IPS-NIHi7 (cell line): ENCODE measurements at regions not wholly inside any gene's neighbourhood (a gene's known extent, or its start where the extent isn't known, plus 50 kb on each side); places are given as distances from the start of the nearest gene placed in this dataset.

Source experiments
- DNase-seq: peaks from one replicate; pipeline ENCODE4 v3.0.0; 2012; ENCODE audit warnings: mixed read lengths; ENCODE audit errors: extremely low spot score

DNA sequence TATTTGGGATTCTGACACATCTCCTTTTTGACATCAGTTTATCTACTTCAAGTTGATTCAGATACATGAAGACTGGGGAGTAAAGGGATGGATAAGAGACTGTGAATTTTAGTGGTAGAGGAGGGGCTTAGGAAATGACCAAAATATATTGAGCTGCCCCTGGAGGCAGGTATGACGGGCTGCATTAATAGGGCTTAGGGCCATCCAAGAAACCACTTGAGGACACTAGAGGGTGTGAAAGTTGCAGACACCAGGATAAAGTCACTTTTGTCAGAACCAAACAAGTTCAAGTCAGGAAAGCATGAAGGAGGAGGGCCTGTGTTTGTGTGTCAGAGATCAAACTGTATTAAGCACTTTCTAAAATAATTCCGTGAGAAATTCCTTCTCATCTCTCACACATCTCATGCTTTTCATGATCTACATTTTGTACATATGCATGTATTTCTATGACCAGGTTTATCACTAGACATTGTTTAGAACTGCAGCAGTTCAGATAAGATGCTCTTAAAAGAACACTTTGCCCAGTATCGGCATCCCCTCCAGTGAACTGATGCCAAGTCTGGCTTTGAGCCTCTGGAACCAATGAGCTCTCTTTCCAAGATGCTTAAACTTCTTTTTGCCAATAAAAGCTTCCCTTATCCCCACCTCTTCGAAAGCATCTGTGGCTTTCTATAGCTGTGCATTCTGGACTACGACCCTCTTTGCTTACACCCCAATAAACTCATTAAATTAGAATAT is 136.9 kb downstream of the SLC38A1 start:
- peak; percentile 52 for DNase-seq

GRCh38 chr12:46127656-46128055 is 137.3 kb upstream of the SCAF11 start:
- no peak for DNase-seq

DNA sequence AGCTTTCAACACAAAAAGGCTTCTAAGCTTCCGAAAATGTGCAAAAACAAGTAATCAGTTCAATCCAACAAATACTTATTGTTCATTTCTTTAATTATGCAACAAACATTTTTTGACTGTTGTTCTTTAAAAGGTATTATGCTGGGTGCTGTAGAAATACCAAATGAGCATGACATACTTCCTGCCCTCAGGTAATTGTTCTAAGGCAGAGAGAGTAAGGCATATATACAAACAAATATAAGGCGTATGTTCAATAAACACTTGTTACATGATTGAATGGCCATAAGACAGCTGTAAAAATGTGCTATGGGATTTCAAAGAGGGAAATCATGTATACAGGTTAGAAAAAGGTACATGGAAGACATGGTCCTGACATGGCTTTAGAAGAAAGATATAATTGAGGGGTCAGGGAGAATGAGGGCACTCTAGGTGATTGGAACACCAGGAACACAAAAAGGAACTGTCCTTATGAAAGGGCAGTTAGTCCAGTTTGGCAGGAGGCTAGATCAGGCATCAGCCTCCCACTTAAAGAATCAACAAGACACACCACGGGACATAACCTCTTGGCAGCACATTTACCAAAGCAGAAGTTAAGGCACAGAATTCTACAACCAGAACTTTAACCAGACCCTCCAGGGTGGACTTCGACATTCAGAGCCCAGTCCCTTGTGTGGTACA is 135.8 kb upstream of the SCAF11 start:
- DNase-seq: no peak

DNA sequence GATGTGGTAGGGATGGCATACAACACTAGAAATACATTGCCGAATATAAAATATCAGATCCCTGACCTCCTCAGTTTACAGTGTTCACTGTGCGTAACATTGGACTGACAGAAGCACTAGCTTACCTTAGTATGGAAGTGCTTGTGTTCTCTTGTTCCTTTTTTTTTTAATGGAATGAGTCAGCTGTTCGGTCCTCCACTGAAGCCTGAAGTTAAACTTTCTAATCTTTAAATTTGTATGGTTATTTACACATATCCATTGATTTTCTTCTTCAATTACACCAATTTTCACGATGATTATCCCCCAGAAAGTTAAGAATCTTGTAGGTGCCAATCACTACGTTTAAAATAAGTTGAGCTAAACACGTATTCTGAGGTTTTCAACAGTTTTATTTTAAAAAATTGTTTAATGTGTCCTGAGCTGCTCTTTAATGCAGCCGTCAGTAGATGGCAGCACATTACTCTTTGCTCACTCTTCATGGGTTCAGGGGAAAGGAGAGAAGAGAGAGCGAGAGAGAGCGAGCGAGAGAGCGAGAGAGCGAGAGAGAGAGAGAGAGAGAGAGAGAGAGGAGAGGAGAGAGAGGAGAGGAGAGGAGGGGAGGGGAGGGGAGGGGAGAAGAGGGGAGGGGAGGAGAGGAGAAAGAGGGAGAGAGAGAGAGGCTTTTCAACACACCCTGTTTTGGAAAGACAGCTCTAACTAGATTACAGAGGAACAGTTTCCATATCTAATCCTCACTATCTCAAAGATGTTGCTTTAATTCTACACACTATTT is 134.7 kb upstream of the SCAF11 start:
- peak; percentile 71 for DNase-seq

DNA sequence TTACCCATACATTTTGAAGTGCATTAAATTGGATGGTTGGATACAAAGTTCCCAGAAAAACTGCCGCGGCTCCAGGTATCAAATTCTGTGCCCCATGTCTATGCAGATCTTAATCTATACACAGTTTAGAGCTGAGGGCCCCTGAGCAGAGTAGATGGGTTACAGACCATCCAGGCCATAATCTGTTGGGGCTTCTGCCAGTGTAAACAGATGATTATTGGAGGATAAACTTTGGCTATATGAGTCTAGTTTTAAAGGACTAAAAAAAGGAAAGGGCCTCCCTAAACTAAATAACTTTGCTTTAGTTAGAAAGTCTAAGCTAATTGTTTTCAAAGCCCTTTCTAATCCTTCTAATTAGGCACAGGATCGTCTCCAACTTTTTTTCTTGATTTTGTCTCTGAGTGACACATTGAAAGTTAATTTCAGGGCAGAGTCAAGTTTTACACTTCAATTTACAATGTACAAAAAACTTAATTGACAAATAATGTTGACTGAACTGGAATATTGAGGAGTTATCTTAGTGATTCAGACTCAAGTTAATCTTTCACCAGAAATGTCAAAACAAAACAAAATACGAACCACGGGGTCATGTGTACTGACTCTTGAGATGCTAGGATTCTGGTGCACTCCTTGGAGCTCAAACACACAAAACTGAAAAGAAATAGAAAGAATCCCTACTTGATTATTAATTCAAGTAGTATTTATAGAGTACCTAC is 133.9 kb upstream of the SCAF11 start:
- DNase-seq: no peak

GRCh38 chr12:46112364-46112763 is 122.0 kb upstream of the SCAF11 start:
- no peak for DNase-seq

DNA sequence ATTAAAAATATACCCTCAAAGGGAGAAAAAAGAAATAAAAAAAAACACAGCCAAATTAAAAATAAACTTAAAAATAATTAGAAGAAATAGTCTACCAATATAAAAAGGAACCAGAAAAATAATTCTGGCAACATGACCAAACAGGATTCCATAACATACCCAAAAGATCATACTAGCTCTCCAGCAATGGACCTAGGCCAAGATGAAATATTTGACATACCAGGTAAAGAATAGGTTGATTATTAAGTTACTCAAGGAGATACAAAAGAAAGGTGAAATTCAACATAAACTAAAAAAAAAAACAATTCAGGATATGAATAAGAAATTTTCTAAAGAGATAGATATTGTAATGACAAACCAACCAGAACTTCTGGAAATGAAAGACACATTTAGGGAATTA is 121.3 kb upstream of the SCAF11 start:
- no peak for DNase-seq

- no peak for DNase-seq
Observed at GRCh38 chr12:46110928-46111699, 120.7 kb upstream of the SCAF11 start.

GRCh38 chr12:46110223-46110611 is 119.8 kb upstream of the SCAF11 start:
- DNase-seq: no peak

GRCh38 chr12:46109343-46110222 is 119.2 kb upstream of the SCAF11 start:
- DNase-seq: no peak

DNA sequence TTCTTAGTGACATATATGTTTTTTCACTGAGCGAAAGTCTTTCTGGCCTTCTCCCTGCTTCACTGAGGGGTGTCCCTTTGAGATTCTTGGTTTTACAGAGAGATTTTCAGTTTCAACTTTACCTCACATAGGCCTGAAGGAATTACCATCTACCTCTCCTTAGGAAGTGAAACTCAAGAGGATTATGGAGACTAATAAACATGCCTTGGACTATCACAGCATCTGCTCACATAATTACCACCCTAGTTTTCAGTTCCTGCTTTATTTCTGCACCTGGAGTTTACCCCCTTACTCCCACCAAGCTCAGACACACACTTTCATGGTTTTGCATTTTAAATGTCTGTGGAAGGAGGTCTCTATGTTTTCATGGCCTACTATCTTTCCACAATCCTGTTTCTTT is 118.3 kb upstream of the SCAF11 start:
- DNase-seq: no peak

DNA sequence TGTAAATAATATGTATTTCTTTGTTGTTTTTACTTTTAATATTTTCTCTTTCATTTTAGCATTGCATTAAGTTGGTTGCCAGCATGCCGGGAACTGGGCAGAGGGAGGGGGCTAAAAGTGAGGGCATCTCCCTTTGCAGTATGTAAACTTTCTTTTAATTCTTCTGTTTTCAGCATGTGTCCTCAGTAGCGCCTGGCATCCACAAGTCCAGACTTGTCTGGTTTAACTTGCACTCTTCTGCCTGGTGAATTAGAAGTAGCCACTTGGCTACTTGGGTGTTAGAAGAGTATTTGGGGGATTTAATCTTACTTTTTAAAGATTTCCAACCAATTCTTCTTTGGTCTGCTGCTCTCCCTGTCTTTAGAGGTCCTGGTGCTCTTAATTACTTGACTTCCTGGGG is 117.2 kb upstream of the SCAF11 start:
- no peak for DNase-seq

DNA sequence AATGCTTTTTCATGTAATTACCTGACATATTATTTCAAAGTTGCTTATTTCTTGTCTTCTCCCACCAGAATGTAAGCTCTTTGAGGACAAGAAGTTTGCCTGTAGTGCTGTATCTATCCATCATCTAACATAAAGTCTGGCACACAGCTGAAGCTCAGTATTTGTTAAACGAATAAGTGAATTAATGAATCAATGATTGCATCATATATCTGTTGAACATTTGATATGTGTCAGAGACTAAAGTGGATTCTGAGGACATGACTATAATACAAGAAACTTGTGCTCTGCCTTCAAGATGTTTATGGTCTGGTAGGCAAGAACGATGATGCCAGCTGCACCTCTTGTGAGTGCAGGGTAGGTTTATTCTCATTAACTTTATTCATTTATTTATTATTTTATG is 115.4 kb upstream of the SCAF11 start:
- DNase-seq: no peak

GRCh38 chr12:46103559-46104383 is 113.4 kb upstream of the SCAF11 start:
- DNase-seq: no peak

DNA sequence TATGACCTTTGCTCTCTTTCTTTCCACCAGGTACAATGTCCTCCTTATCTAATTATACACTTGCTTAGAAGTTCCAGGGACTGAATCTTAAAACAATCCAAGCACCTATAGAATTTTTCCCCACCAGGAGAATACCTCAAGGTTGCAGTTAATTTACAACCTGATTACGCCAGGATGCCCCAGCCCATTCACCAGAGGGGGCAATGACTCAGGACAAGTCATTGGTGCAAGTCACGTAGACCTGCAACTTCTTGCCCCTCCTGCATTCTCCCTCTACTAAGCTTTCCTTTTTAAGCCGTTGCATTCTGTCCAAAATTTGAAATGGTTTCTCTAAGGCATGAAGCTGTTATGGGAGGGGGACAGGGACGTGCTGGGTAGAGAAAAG is 111.1 kb upstream of the SCAF11 start:
- no peak for DNase-seq

DNA sequence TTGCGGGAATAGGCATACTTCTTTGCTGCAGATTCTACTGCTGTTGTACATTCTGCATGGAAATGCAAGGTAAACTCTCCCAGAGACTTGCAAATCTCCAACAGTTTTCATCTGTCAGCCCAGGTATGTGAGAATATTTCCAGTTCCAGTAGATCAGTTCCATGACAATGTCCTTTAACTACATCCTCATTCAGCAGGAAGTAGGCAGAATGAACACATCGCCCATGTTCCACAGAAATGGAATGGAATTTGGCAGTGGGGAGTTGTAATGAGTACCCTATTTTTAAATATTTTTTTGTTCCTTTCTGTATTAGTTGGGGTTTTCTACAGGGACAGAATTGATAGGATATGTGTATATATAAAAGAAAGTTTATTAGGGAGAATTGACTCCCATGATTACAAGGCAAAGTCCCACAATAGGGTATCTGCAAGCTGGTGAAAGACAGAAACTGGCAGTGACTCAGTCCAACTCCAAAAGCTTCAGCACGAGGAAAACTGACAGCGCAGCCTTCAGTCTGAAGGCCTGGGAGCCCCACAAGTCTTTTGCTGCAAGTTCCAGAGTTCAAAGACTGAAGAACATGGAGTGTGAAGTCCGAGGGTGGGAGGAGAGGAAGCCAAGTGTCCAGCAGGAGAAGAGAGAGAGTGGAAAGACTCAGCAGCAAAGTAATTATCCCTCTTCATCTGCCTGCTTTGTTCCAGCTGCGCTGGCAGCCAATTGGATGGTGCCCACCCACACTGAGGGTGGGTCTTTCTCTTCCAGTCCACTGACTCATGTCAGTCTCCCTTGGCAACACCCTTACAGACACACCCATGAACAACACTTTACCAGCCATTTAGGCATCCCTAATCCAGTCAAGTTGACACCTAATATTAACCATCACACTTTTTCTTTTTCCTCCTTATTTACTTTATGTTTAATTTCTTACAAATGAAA is 110.4 kb upstream of the SCAF11 start:
- no peak for DNase-seq

GRCh38 chr12:46089414-46090162 is 99.2 kb upstream of the SCAF11 start:
- DNase-seq: no peak
